Liver (tissue), 7 donors: ENCODE measurements at regions not wholly inside any gene's neighbourhood (a gene's known extent, or its start where the extent isn't known, plus 50 kb on each side); places are given as distances from the start of the nearest gene placed in this dataset.

Experiments
- DNase-seq: peaks from one replicate; pipeline ENCODE4 v3.0.0-alpha.2; 2017; ENCODE audit warnings: low spot score
- H3K27ac ChIP-seq, 2 donors: one replicate each; pipeline ENCODE4 v1.7.0; 2013; ENCODE audit warnings: inconsistent platforms in 2 of 2, low read length in 2 of 2, control low read depth in 1 of 2, low read depth in 1 of 2, mild to moderate bottlenecking in 1 of 2
- H3K27me3 ChIP-seq, 4 donors: one replicate each; pipeline versions ENCODE4 v1.6.1 to v1.7.0; 2013; ENCODE audit warnings: low read length in 3 of 4, inconsistent platforms in 1 of 4, mild to moderate bottlenecking in 1 of 4, moderate library complexity in 1 of 4; ENCODE audit not compliant: control insufficient read depth in 4 of 4, insufficient read depth in 4 of 4
- H3K36me3 ChIP-seq, 4 donors: one replicate each; pipeline versions ENCODE4 v1.6.1 to v1.7.0; 2013; ENCODE audit warnings: low read length in 3 of 4, mild to moderate bottlenecking in 3 of 4, low read depth in 1 of 4, moderate library complexity in 1 of 4; ENCODE audit not compliant: control insufficient read depth in 4 of 4, insufficient read depth in 3 of 4
- H3K4me1 ChIP-seq, 4 donors: one replicate each; pipeline versions ENCODE4 v1.6.1 to v1.7.0; 2013; ENCODE audit warnings: low read length in 3 of 4, mild to moderate bottlenecking in 3 of 4, moderate library complexity in 1 of 4; ENCODE audit not compliant: control insufficient read depth in 4 of 4, insufficient read depth in 4 of 4
- H3K4me3 ChIP-seq, 3 donors: one replicate each; pipeline versions ENCODE4 v1.6.1 to v1.7.0; 2013; ENCODE audit warnings: low read length in 3 of 3, control low read depth in 1 of 3, low read depth in 1 of 3, mild to moderate bottlenecking in 1 of 3
- H3K9ac ChIP-seq, 2 donors: one replicate each; pipeline ENCODE4 v1.7.0; 2013; ENCODE audit warnings: low read length in 2 of 2, mild to moderate bottlenecking in 2 of 2, moderate library complexity in 2 of 2, control low read depth in 1 of 2, low read depth in 1 of 2
- H3K9me3 ChIP-seq, 4 donors: one replicate each; pipeline versions ENCODE4 v1.6.1 to v1.7.0; 2013; ENCODE audit warnings: low read length in 3 of 4; ENCODE audit not compliant: control insufficient read depth in 4 of 4
- EGR1 ChIP-seq, 2 donors: IDR thresholded peaks; 2 replicates each; pipeline ENCODE4 v1.6.1; 2016 to 2018; ENCODE audit warnings: antibody characterized with exemption in 2 of 2, low read depth in 2 of 2
- NR2F2 ChIP-seq: IDR thresholded peaks from 2 replicates; pipeline ENCODE4 v1.6.1; 2016; ENCODE audit warnings: antibody characterized with exemption
- REST ChIP-seq: IDR thresholded peaks from 2 replicates; pipeline ENCODE4 v1.6.1; 2016; ENCODE audit warnings: antibody characterized with exemption, mild to moderate bottlenecking
- TAF1 ChIP-seq: conservative IDR thresholded peaks from 2 replicates; pipeline ENCODE4 v1.6.1; 2016; ENCODE audit warnings: antibody characterized with exemption, mild to moderate bottlenecking
- WGBS: extraction: QIAGEN DNeasy Blood & Tissue Kit; methylation state at CpG from one replicate; pipeline ENCODE4 v1.1.7; 2013; 5-methylcytosine and 5-hydroxymethylcytosine counted together
- donor health status: healthy.
- donor health status: healthy.
- donor health status: healthy.
- donor health status: healthy.

- no peaks in the 10 kb centered on the region for H3K27me3 ChIP-seq
- peaks cover 5 to 46% (median 30%) of the 10 kb centered on the region in 4 donors for H3K4me1 ChIP-seq
- peak overlapping the region; percentile 43 to 50 for H3K27ac ChIP-seq
- H3K9ac ChIP-seq = no peak overlapping the region
- WGBS = 40% methylated on average over 8 of the region's 8 CpGs
- no peak overlapping the region for H3K4me3 ChIP-seq
- no peak for DNase-seq
- no peaks in the 10 kb centered on the region for H3K9me3 ChIP-seq
- H3K36me3 ChIP-seq = no peaks in the 10 kb centered on the region
- TF ChIP-seq TAF1 (no peak), REST (no peak), EGR1 (IDR thresholded peaks at IDR 0.05; ENCODE audit: low read depth in 2 of 2) (no peak), NR2F2 (peak; percentile 65)
Measured at GRCh38 chr2:234690569-234691213, 193.8 kb upstream of the ARL4C start.

GRCh38 chr2:234689911-234690379 is 193.1 kb upstream of the ARL4C start:
- no peak for DNase-seq

More at GRCh38 chr2:234689911-234690379, 193.1 kb upstream of the ARL4C start:
- Histone ChIP-seq H3K4me1 (peaks cover 5 to 46% (median 30%) of the 10 kb centered on the region in 4 donors), H3K27me3 (no peaks in the 10 kb centered on the region), H3K36me3 (no peaks in the 10 kb centered on the region), H3K27ac (peak overlapping the region; percentile 51), H3K9ac (no peak overlapping the region), H3K4me3 (no peak overlapping the region), H3K9me3 (no peaks in the 10 kb centered on the region)
- TF ChIP-seq REST = no peak
- WGBS = 80% methylated on average over 10 of the region's 10 CpGs
